Endothelial cell (in vitro differentiated cells): ENCODE measurements at regions not wholly inside any gene's neighbourhood (a gene's known extent, or its start where the extent isn't known, plus 50 kb on each side); places are given as distances from the start of the nearest gene placed in this dataset.

Experiments
- DNase-seq: peaks from one replicate; pipeline ENCODE4 v3.0.0; 2021; ENCODE audit warnings: low spot score
- H3K27ac Mint-ChIP-seq: one replicate; pipeline ENCODE4 v1.8.0; 2021; ENCODE audit warnings: mixed read lengths, inconsistent platforms; ENCODE audit not compliant: unreplicated experiment
- H3K27me3 Mint-ChIP-seq: one replicate; pipeline ENCODE4 v1.8.0; 2021; ENCODE audit warnings: mild to moderate bottlenecking, moderate library complexity, mixed read lengths, inconsistent platforms; ENCODE audit not compliant: unreplicated experiment
- H3K36me3 Mint-ChIP-seq: one replicate; pipeline ENCODE4 v1.8.0; 2021; ENCODE audit warnings: mild to moderate bottlenecking, low read depth, mixed read lengths, inconsistent platforms; ENCODE audit not compliant: unreplicated experiment
- H3K4me1 Mint-ChIP-seq: one replicate; pipeline ENCODE4 v1.8.0; 2021; ENCODE audit warnings: mild to moderate bottlenecking, mixed read lengths, inconsistent platforms; ENCODE audit not compliant: unreplicated experiment
- H3K4me3 Mint-ChIP-seq: one replicate; pipeline ENCODE4 v1.8.0; 2021; ENCODE audit warnings: mild to moderate bottlenecking, mixed read lengths, inconsistent platforms; ENCODE audit not compliant: unreplicated experiment
- H3K9me3 Mint-ChIP-seq: one replicate; pipeline ENCODE4 v1.8.0; 2021; ENCODE audit warnings: mixed read lengths, inconsistent platforms; ENCODE audit not compliant: unreplicated experiment
- TF ChIP-seq, protein P1 (sequence below): fragments of 200-600 bp; sonication (generic); IDR thresholded peaks from one replicate; pipeline ENCODE4 v1.5.0; 2021; ENCODE audit warnings: antibody characterized with exemption; ENCODE audit not compliant: unreplicated experiment

GRCh38 chr1:20417581-20417980 lies 68.4 kb downstream of the CAMK2N1 start:
- no peak for DNase-seq
- no peaks in the 10 kb centered on the region for H3K4me1 Mint-ChIP-seq
- H3K27me3 Mint-ChIP-seq, result no peaks in the 10 kb centered on the region
- H3K36me3 Mint-ChIP-seq, result no peaks in the 10 kb centered on the region
- TF ChIP-seq, protein P1, sequence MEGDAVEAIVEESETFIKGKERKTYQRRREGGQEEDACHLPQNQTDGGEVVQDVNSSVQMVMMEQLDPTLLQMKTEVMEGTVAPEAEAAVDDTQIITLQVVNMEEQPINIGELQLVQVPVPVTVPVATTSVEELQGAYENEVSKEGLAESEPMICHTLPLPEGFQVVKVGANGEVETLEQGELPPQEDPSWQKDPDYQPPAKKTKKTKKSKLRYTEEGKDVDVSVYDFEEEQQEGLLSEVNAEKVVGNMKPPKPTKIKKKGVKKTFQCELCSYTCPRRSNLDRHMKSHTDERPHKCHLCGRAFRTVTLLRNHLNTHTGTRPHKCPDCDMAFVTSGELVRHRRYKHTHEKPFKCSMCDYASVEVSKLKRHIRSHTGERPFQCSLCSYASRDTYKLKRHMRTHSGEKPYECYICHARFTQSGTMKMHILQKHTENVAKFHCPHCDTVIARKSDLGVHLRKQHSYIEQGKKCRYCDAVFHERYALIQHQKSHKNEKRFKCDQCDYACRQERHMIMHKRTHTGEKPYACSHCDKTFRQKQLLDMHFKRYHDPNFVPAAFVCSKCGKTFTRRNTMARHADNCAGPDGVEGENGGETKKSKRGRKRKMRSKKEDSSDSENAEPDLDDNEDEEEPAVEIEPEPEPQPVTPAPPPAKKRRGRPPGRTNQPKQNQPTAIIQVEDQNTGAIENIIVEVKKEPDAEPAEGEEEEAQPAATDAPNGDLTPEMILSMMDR, result no peak
- H3K9me3 Mint-ChIP-seq, result peaks cover 5% of the 10 kb centered on the region
- no peak overlapping the region for H3K27ac Mint-ChIP-seq
- no peak overlapping the region for H3K4me3 Mint-ChIP-seq

DNA sequence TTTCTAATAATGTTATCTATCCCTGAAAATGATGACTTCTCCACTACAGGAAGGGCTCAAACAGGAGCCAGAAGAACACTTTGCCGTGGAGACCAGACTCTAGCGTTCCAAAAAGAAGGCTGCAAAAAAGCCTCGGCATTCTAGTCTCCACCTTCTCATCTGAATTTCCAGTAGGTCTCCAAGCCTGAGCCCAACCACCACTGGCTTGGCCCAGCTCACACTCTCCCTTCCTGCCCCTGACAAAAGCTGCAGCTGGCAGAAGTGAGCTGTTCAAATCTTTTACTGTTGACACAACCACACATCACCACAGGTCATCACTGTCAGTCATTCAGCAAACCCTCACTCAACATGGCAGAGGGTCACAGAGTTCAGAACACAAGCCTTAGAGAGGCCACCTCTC lies 69.3 kb downstream of the CAMK2N1 start:
- Mint-ChIP-seq H3K4me1 (no peaks in the 10 kb centered on the region), H3K4me3 (no peak overlapping the region), H3K27ac (no peak overlapping the region), H3K9me3 (peaks cover 3% of the 10 kb centered on the region), H3K36me3 (no peaks in the 10 kb centered on the region), H3K27me3 (peaks cover 2% of the 10 kb centered on the region)
- DNase-seq, result no peak
- TF ChIP-seq, protein P1, result no peak

GRCh38 chr1:20413776-20414140 lies 72.3 kb downstream of the CAMK2N1 start:
- Mint-ChIP-seq H3K9me3 (peaks cover 4% of the 10 kb centered on the region), H3K27ac (no peak overlapping the region), H3K4me1 (no peaks in the 10 kb centered on the region), H3K4me3 (no peak overlapping the region), H3K27me3 (peaks cover 2% of the 10 kb centered on the region), H3K36me3 (no peaks in the 10 kb centered on the region)
- TF ChIP-seq, protein P1, result no peak
- DNase-seq, result no peak

GRCh38 chr1:20413136-20413775 lies 72.8 kb downstream of the CAMK2N1 start:
- Mint-ChIP-seq H3K27me3 (peaks cover 2% of the 10 kb centered on the region), H3K4me3 (no peak overlapping the region), H3K4me1 (no peaks in the 10 kb centered on the region), H3K27ac (no peak overlapping the region), H3K9me3 (peaks cover 4% of the 10 kb centered on the region), H3K36me3 (no peaks in the 10 kb centered on the region)
- DNase-seq, result no peak
- TF ChIP-seq, protein P1, result no peak

GRCh38 chr1:20411196-20411980 lies 74.6 kb downstream of the CAMK2N1 start:
- DNase-seq, result no peak
- no peak overlapping the region for H3K27ac Mint-ChIP-seq
- TF ChIP-seq, protein P1, result no peak
- H3K27me3 Mint-ChIP-seq, result peaks cover 4% of the 10 kb centered on the region
- H3K4me3 Mint-ChIP-seq, result no peak overlapping the region
- H3K9me3 Mint-ChIP-seq, result peaks cover 4% of the 10 kb centered on the region
- H3K36me3 Mint-ChIP-seq, result no peaks in the 10 kb centered on the region
- H3K4me1 Mint-ChIP-seq, result peaks cover 4% of the 10 kb centered on the region
